ENCODE measurements at regions not wholly inside any gene's neighbourhood (a gene's known extent, or its start where the extent isn't known, plus 50 kb on each side); places are given as distances from the start of the nearest gene placed in this dataset.

- DNase-seq: peak in 9 of 56 donors; percentile 2 to 33 (median 5)
Observed at GRCh38 chr12:115859231-115859630, 418.3 kb downstream of the MED13L start.

- no peak for DNase-seq
Observed at GRCh38 chr12:115857923-115858322, 419.6 kb downstream of the MED13L start.

GRCh38 chr12:115857160-115857920, 420.2 kb downstream of the MED13L start:
- DNase-seq: no peak

- DNase-seq: no peak
Observed at GRCh38 chr12:115852054-115852453, 425.4 kb downstream of the MED13L start.

- DNase-seq: no peak
Observed at GRCh38 chr12:115850957-115851356, 426.5 kb downstream of the MED13L start.

- DNase-seq: no peak
Observed at GRCh38 chr12:115849262-115849943, 428.1 kb downstream of the MED13L start.

- DNase-seq: no peak
Observed at GRCh38 chr12:115847398-115847797, 430.1 kb downstream of the MED13L start.

- DNase-seq: no peak
Observed at GRCh38 chr12:115846516-115846915, 431.0 kb downstream of the MED13L start.

GRCh38 chr12:115840159-115840558, 437.3 kb downstream of the MED13L start:
- DNase-seq: no peak

- DNase-seq: no peak
Observed at GRCh38 chr12:115838952-115839351, 438.5 kb downstream of the MED13L start.

GRCh38 chr12:115837220-115837619, 440.3 kb downstream of the MED13L start:
- DNase-seq: no peak

GRCh38 chr12:115835445-115835844, 442.0 kb downstream of the MED13L start:
- no peak for DNase-seq

GRCh38 chr12:115833704-115834103, 443.8 kb downstream of the MED13L start:
- no peak for DNase-seq

GRCh38 chr12:115830633-115831032, 446.9 kb downstream of the MED13L start:
- no peak for DNase-seq

- DNase-seq: no peak
Observed at GRCh38 chr12:115830070-115830469, 447.4 kb downstream of the MED13L start.

GRCh38 chr12:115828168-115828567, 449.3 kb downstream of the MED13L start:
- DNase-seq: no peak

GRCh38 chr12:115824936-115825602, 452.4 kb downstream of the MED13L start:
- no peak for DNase-seq

- no peak for DNase-seq
Observed at GRCh38 chr12:115823635-115824034, 453.9 kb downstream of the MED13L start.

GRCh38 chr12:115820656-115821055, 456.8 kb downstream of the MED13L start:
- DNase-seq: no peak

- no peak for DNase-seq
Observed at GRCh38 chr12:115818973-115819372, 458.5 kb downstream of the MED13L start.

GRCh38 chr12:115817389-115817788, 460.1 kb downstream of the MED13L start:
- DNase-seq: peak in 1 of 56 donors; percentile 0

GRCh38 chr12:115815924-115816323, 461.6 kb downstream of the MED13L start:
- no peak for DNase-seq
